RWPE2 (cell line): ENCODE measurements at regions not wholly inside any gene's neighbourhood (a gene's known extent, or its start where the extent isn't known, plus 50 kb on each side); places are given as distances from the start of the nearest gene placed in this dataset.
"Not testable (repeated sequence)": the region's sequence is repeated elsewhere in the genome, so short reads cannot be mapped to it uniquely, and the experiment has no call there.

Experiments
- ATAC-seq: fragments of 200-7000 bp; cut with Tn5 transposase; 3 replicates; pipeline ENCODE4 v1.9.1; 2021; ENCODE audit warnings: low read depth
- DNase-seq: peaks from one replicate; pipeline ENCODE4 v3.0.0-alpha.2; 2020; ENCODE audit warnings: low spot score
- H3K27ac ChIP-seq: fragments of 450-650 bp; 2 replicates; pipeline ENCODE4 v1.5.1; 2017; ENCODE audit warnings: mild to moderate bottlenecking; ENCODE audit not compliant: poor library complexity, severe bottlenecking
- H3K27me3 ChIP-seq: fragments of 250-450 bp; sonication (Bioruptor Pico); 2 replicates; pipeline ENCODE4 v1.5.1; 2021; ENCODE audit warnings: mild to moderate bottlenecking, moderate library complexity; ENCODE audit not compliant: insufficient read depth, poor library complexity, severe bottlenecking
- H3K36me3 ChIP-seq: fragments of 250-450 bp; sonication (Bioruptor Pico); 2 replicates; pipeline ENCODE4 v1.5.1; 2020; ENCODE audit warnings: low read depth, mild to moderate bottlenecking, moderate library complexity
- H3K4me1 ChIP-seq: fragments of 250-450 bp; sonication (Bioruptor Pico); 2 replicates; pipeline ENCODE4 v1.5.1; 2021; ENCODE audit warnings: mild to moderate bottlenecking, moderate library complexity; ENCODE audit not compliant: insufficient read depth, poor library complexity, severe bottlenecking
- H3K4me3 ChIP-seq: fragments of 250-450 bp; sonication (Bioruptor Pico); 2 replicates; pipeline ENCODE4 v1.5.1; 2021; ENCODE audit warnings: mild to moderate bottlenecking, moderate library complexity; ENCODE audit not compliant: severe bottlenecking
- H3K9me3 ChIP-seq: fragments of 250-450 bp; sonication (Bioruptor Pico); 2 replicates; pipeline ENCODE4 v1.5.1; 2021; ENCODE audit warnings: mild to moderate bottlenecking, moderate library complexity; ENCODE audit not compliant: severe bottlenecking
- TF ChIP-seq, protein P1 (sequence below): fragments of 450-650 bp; IDR thresholded peaks from one replicate; pipeline ENCODE4 v1.5.1; 2017; ENCODE audit warnings: mild to moderate bottlenecking, moderate library complexity; ENCODE audit not compliant: poor library complexity, severe bottlenecking

- H3K9me3 ChIP-seq: no peaks in the 10 kb centered on the region
- H3K36me3 ChIP-seq: no peaks in the 10 kb centered on the region
- no peak overlapping the region for H3K4me3 ChIP-seq
- H3K4me1 ChIP-seq: no peaks in the 10 kb centered on the region
- H3K27ac ChIP-seq: no peak overlapping the region
- H3K27me3 ChIP-seq: peaks cover 16% of the 10 kb centered on the region
- DNase-seq (no peak), ATAC-seq (no peak)
- TF ChIP-seq, protein P1, sequence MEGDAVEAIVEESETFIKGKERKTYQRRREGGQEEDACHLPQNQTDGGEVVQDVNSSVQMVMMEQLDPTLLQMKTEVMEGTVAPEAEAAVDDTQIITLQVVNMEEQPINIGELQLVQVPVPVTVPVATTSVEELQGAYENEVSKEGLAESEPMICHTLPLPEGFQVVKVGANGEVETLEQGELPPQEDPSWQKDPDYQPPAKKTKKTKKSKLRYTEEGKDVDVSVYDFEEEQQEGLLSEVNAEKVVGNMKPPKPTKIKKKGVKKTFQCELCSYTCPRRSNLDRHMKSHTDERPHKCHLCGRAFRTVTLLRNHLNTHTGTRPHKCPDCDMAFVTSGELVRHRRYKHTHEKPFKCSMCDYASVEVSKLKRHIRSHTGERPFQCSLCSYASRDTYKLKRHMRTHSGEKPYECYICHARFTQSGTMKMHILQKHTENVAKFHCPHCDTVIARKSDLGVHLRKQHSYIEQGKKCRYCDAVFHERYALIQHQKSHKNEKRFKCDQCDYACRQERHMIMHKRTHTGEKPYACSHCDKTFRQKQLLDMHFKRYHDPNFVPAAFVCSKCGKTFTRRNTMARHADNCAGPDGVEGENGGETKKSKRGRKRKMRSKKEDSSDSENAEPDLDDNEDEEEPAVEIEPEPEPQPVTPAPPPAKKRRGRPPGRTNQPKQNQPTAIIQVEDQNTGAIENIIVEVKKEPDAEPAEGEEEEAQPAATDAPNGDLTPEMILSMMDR: no peak
Measured at GRCh38 chr10:55943403-55943802, 417.7 kb downstream of the ZWINT start.

GRCh38 chr10:55929291-55929690, 431.8 kb downstream of the ZWINT start:
- peaks cover 12% of the 10 kb centered on the region for H3K27me3 ChIP-seq
- H3K27ac ChIP-seq: no peak overlapping the region
- H3K4me1 ChIP-seq: no peaks in the 10 kb centered on the region
- TF ChIP-seq, protein P1: no peak
- H3K4me3 ChIP-seq: no peak overlapping the region
- no peaks in the 10 kb centered on the region for H3K36me3 ChIP-seq
- DNase-seq (no peak), ATAC-seq (no peak)
- no peaks in the 10 kb centered on the region for H3K9me3 ChIP-seq

DNA sequence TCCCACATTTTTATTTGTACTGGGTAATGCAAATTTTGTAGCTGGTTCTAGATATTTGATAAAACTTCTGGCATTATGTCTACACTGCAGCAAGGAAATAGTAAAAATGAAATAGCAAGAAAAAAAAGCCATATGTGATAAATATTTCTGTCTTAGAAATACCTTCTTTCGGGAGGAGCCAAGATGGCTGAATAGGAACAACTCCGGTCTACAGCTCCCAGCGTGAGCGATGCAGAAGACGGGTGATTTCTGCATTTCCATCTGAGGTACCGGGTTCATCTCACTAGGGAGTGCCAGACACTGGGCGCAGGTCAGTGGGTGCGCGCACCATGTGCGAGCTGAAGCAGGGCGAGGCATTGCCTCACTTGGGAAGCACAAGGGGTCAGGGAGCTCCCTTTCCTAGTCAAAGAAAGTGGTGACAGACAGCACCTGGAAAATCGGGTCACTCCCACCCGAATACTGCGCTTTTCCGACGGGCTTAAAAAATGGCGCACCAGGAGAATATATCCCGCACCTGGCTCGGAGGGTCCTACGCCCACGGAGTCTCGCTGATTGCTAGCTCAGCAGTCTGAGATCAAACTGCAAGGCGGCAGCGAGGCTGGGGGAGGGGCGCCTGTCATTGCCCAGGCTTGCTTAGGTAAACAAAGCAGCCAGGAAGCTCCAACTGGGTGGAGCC, 461.4 kb downstream of the ZWINT start:
- DNase-seq, H3K36me3 ChIP-seq, H3K9me3 ChIP-seq, H3K27me3 ChIP-seq, H3K4me1 ChIP-seq, ATAC-seq, H3K27ac ChIP-seq, H3K4me3 ChIP-seq: not testable (repeated sequence)

DNA sequence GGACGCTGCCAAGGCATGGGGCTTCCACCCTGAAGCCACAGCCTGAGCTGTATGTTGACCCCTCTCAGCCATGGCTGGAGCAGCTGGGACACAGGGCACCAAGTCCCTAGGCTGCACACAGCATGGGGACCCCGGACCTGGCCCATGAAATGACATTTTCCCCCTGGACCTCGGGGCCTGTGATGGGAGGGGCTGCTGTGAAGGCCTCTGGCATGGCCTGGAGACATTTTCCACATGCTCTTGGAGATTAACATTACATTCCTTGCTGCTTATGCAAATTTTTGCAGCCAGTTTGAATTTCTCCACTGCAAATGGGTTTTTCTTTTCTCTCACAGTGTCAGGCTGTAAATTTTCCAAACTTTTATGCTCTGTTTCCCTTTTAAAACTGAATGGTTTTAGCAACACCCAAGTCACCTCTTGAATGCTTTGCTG, 463.6 kb downstream of the ZWINT start:
- no peak overlapping the region for H3K27ac ChIP-seq
- TF ChIP-seq, protein P1: no peak
- no peaks in the 10 kb centered on the region for H3K4me1 ChIP-seq
- ATAC-seq (no peak), DNase-seq (no peak)
- H3K4me3 ChIP-seq: no peak overlapping the region
- no peaks in the 10 kb centered on the region for H3K9me3 ChIP-seq
- H3K27me3 ChIP-seq: no peaks in the 10 kb centered on the region
- H3K36me3 ChIP-seq: no peaks in the 10 kb centered on the region

- no peak for DNase-seq
- TF ChIP-seq, protein P1: no peak
- H3K27me3 ChIP-seq: no peaks in the 10 kb centered on the region
Measured at GRCh38 chr10:55892276-55892675, 468.8 kb downstream of the ZWINT start.

More at GRCh38 chr10:55892276-55892675, 468.8 kb downstream of the ZWINT start:
- ATAC-seq: no peak
- Histone ChIP-seq H3K27ac (no peak overlapping the region), H3K36me3 (no peaks in the 10 kb centered on the region), H3K4me1 (no peaks in the 10 kb centered on the region), H3K9me3 (no peaks in the 10 kb centered on the region), H3K4me3 (no peak overlapping the region)
